ENCODE measurements at regions not wholly inside any gene's neighbourhood (a gene's known extent, or its start where the extent isn't known, plus 50 kb on each side); places are given as distances from the start of the nearest gene placed in this dataset.

DNA sequence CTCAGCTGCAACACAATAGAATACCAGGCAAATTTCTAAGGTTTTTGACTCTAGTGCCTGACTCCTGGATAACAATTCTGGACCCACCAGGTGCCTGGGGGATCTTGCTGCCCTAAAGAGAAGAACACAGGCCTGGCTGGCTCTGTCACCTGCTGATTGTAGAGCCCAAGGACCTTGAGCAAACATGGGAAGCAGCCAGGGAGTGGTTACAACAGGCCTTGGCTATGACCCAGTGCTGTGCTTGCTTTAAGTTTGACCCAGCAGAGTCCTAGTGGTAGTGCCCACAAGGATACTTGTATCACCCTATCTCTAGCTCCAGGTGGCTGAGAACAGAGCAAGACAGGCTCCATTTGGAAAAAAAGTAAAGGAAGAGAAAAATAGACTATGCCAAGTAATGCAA lies 176.8 kb upstream of the DCAF12L2 start:
- TF ChIP-seq, protein P1, sequence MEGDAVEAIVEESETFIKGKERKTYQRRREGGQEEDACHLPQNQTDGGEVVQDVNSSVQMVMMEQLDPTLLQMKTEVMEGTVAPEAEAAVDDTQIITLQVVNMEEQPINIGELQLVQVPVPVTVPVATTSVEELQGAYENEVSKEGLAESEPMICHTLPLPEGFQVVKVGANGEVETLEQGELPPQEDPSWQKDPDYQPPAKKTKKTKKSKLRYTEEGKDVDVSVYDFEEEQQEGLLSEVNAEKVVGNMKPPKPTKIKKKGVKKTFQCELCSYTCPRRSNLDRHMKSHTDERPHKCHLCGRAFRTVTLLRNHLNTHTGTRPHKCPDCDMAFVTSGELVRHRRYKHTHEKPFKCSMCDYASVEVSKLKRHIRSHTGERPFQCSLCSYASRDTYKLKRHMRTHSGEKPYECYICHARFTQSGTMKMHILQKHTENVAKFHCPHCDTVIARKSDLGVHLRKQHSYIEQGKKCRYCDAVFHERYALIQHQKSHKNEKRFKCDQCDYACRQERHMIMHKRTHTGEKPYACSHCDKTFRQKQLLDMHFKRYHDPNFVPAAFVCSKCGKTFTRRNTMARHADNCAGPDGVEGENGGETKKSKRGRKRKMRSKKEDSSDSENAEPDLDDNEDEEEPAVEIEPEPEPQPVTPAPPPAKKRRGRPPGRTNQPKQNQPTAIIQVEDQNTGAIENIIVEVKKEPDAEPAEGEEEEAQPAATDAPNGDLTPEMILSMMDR (conservative IDR thresholded peaks at IDR 0.05; ENCODE audit: low read depth, low read length): no peak
- TF ChIP-seq EZH2 (IDR thresholded peaks at IDR 0.05; ENCODE audit: borderline replicate concordance, low read depth, low read length, poor library complexity, severe bottlenecking): no peak

Measured in A673 (cell line).